ENCODE measurements at regions not wholly inside any gene's neighbourhood (a gene's known extent, or its start where the extent isn't known, plus 50 kb on each side); places are given as distances from the start of the nearest gene placed in this dataset.
"Not testable (repeated sequence)": the region's sequence is repeated elsewhere in the genome, so short reads cannot be mapped to it uniquely, and the experiment has no call there.

DNA sequence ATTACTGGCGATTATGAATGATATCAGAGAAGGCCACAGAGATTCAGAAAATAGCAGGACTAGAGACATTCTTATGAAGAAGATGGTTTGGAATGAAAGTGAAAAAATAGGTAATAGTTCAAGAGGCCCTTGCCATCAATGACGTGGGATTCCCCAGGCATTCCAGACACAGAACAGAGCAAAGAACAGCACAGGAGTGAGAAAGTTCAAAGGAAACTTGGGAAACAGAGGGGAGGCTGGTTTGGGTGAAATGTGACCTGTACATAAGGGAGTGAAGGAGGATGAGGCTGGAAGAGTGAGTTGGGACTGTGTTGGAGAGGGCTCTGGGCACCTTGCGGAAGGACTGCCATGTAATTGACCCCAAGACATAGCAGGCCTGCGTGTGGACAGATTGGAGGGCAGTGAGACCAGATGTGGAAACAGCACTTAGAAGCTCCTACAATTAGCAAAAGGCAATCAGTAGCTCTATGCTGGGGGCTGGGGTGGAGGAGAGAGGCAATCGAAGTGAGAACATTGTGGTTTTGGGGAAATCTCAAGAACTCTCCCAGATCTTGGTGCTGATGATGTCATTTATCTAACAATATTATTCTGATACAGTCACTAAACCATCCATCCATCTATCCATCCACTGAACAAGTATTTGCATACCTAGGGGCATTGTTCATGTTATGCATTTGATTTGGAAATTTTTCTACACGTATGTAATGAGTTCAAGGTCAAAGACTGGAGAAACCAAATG lies 365.3 kb upstream of the ZFHX3 start:
- peaks cover 3% of the 10 kb centered on the region for H3K27me3 ChIP-seq (ENCODE audit: control insufficient read depth, insufficient read depth, low read length)
- no peak for DNase-seq
- WGBS (ENCODE audit: insufficient coverage), result 93% methylated on average over 2 of the region's 6 CpGs
- H3K4me1 ChIP-seq (ENCODE audit: control insufficient read depth, insufficient read depth, low read length), result peaks cover 12% of the 10 kb centered on the region
- no peak overlapping the region for H3K4me3 ChIP-seq (ENCODE audit: low read length)
- no peaks in the 10 kb centered on the region for H3K36me3 ChIP-seq (ENCODE audit: control insufficient read depth, insufficient read depth, low read length)
- H3K27ac ChIP-seq (ENCODE audit: low read length), result no peak overlapping the region
- no peaks in the 10 kb centered on the region for H3K9me3 ChIP-seq (replicated peaks; ENCODE audit: control insufficient read depth, low read depth, low read length)

DNA sequence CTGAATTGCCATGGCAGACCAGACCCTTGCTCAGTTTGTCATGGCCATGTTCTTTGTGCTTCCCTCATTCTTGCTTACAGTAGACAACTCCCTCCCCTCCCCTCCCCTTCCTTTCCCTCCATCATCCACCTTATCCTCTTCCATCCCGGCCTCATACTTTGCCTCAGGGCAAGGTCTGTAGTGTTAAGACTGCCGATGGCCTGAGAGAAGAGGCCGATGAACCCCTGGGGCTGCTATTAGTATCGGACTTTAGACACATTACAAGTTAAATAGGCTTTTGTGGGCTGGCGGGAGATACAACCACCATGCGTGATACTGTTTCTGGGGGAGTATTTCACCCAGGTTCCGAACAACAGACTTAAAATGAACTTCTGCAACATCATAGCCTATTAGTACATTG lies 364.5 kb upstream of the ZFHX3 start:
- Histone ChIP-seq H3K9me3 (replicated peaks; ENCODE audit: control insufficient read depth, low read depth, low read length) (no peaks in the 10 kb centered on the region), H3K36me3 (ENCODE audit: control insufficient read depth, insufficient read depth, low read length) (no peaks in the 10 kb centered on the region), H3K4me1 (ENCODE audit: control insufficient read depth, insufficient read depth, low read length) (peaks cover 20% of the 10 kb centered on the region), H3K4me3 (ENCODE audit: low read length) (no peak overlapping the region), H3K27me3 (ENCODE audit: control insufficient read depth, insufficient read depth, low read length) (peaks cover 3% of the 10 kb centered on the region), H3K27ac (ENCODE audit: low read length) (no peak overlapping the region)
- no CpG with 5 or more reads among the region's 7 CpGs for WGBS (ENCODE audit: insufficient coverage)
- no peak for DNase-seq

GRCh38 chr16:73408716-73409115 lies 360.8 kb upstream of the ZFHX3 start:
- Histone ChIP-seq H3K27ac (ENCODE audit: low read length) (no peak overlapping the region), H3K4me1 (ENCODE audit: control insufficient read depth, insufficient read depth, low read length) (peaks cover 37% of the 10 kb centered on the region), H3K9me3 (replicated peaks; ENCODE audit: control insufficient read depth, low read depth, low read length) (no peaks in the 10 kb centered on the region), H3K36me3 (ENCODE audit: control insufficient read depth, insufficient read depth, low read length) (no peaks in the 10 kb centered on the region), H3K27me3 (ENCODE audit: control insufficient read depth, insufficient read depth, low read length) (peaks cover 4% of the 10 kb centered on the region), H3K4me3 (ENCODE audit: low read length) (no peak overlapping the region)
- DNase-seq, result peak; percentile 51
- WGBS (ENCODE audit: insufficient coverage), result 76% methylated on average over 5 of the region's 6 CpGs

DNA sequence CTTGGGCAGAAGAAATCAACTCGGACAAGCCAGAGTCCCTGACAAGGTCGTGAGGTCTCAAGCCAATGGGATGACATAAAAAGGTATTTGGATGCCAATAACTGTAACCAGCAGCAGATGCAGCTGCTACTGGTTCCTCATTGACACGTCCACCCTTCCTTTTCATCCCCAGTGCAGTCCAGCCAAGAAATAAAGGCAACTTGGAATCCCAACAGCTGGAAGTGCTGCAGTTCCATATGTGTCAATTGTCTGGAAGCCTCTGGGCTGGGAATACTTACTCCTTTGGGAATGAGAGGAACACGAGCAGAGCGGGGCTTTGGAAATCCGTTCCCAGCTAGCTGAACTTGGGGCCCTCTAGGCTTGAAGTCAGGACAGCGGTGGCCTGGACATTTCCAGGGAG lies 360.4 kb upstream of the ZFHX3 start:
- Histone ChIP-seq H3K27ac (ENCODE audit: low read length) (peak overlapping the region; percentile 29), H3K4me3 (ENCODE audit: low read length) (no peak overlapping the region), H3K9me3 (replicated peaks; ENCODE audit: control insufficient read depth, low read depth, low read length) (no peaks in the 10 kb centered on the region), H3K27me3 (ENCODE audit: control insufficient read depth, insufficient read depth, low read length) (peaks cover 4% of the 10 kb centered on the region), H3K4me1 (ENCODE audit: control insufficient read depth, insufficient read depth, low read length) (peaks cover 37% of the 10 kb centered on the region), H3K36me3 (ENCODE audit: control insufficient read depth, insufficient read depth, low read length) (no peaks in the 10 kb centered on the region)
- WGBS (ENCODE audit: insufficient coverage), result 35% methylated on average over 6 of the region's 7 CpGs
- peak; percentile 84 for DNase-seq

GRCh38 chr16:73405851-73406250 lies 357.9 kb upstream of the ZFHX3 start:
- 73% methylated on average over 8 of the region's 11 CpGs for WGBS (ENCODE audit: insufficient coverage)
- no peak overlapping the region for H3K27ac ChIP-seq (ENCODE audit: low read length)
- peaks cover 36% of the 10 kb centered on the region for H3K4me1 ChIP-seq (ENCODE audit: control insufficient read depth, insufficient read depth, low read length)
- DNase-seq, result peak; percentile 54
- H3K36me3 ChIP-seq (ENCODE audit: control insufficient read depth, insufficient read depth, low read length), result no peaks in the 10 kb centered on the region
- no peaks in the 10 kb centered on the region for H3K9me3 ChIP-seq (replicated peaks; ENCODE audit: control insufficient read depth, low read depth, low read length)
- H3K4me3 ChIP-seq (ENCODE audit: low read length), result no peak overlapping the region
- peaks cover 4% of the 10 kb centered on the region for H3K27me3 ChIP-seq (ENCODE audit: control insufficient read depth, insufficient read depth, low read length)

- Histone ChIP-seq H3K4me1 (ENCODE audit: control insufficient read depth, insufficient read depth, low read length) (peaks cover 33% of the 10 kb centered on the region), H3K36me3 (ENCODE audit: control insufficient read depth, insufficient read depth, low read length) (no peaks in the 10 kb centered on the region), H3K4me3 (ENCODE audit: low read length) (no peak overlapping the region), H3K27me3 (ENCODE audit: control insufficient read depth, insufficient read depth, low read length) (peaks cover 7% of the 10 kb centered on the region), H3K9me3 (replicated peaks; ENCODE audit: control insufficient read depth, low read depth, low read length) (no peaks in the 10 kb centered on the region), H3K27ac (ENCODE audit: low read length) (no peak overlapping the region)
- no peak for DNase-seq
Observed at GRCh38 chr16:73404001-73404400, 356.1 kb upstream of the ZFHX3 start.

- H3K4me3 ChIP-seq (ENCODE audit: low read length), result no peak overlapping the region
- no peaks in the 10 kb centered on the region for H3K9me3 ChIP-seq (replicated peaks; ENCODE audit: control insufficient read depth, low read depth, low read length)
- no peak for DNase-seq
- peaks cover 26% of the 10 kb centered on the region for H3K4me1 ChIP-seq (ENCODE audit: control insufficient read depth, insufficient read depth, low read length)
- 88% methylated on average over 11 of the region's 12 CpGs for WGBS (ENCODE audit: insufficient coverage)
- no peak overlapping the region for H3K27ac ChIP-seq (ENCODE audit: low read length)
- peaks cover 7% of the 10 kb centered on the region for H3K27me3 ChIP-seq (ENCODE audit: control insufficient read depth, insufficient read depth, low read length)
- H3K36me3 ChIP-seq (ENCODE audit: control insufficient read depth, insufficient read depth, low read length), result no peaks in the 10 kb centered on the region
Observed at GRCh38 chr16:73403291-73403690, 355.4 kb upstream of the ZFHX3 start.

DNA sequence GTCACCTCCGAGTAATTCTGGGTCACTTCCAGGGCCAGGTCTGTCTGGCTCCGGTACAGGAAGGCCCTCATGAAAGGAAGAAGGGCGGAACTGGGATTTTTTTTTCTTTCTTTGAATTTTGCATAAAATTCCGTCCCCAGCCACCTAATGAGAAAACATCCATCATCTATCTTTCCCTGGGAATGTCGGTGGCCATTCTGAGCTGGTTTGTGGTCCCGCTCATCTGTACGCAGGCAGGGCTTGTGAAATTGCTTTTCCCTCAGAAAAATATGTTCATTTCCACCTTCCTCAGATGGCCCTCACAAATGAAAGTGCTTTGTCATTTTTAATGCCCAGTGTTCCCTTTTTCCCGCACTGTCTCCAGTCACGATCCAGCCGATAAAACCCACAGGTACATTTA lies 353.0 kb upstream of the ZFHX3 start:
- no peak for DNase-seq
- Histone ChIP-seq H3K27me3 (ENCODE audit: control insufficient read depth, insufficient read depth, low read length) (peaks cover 7% of the 10 kb centered on the region), H3K36me3 (ENCODE audit: control insufficient read depth, insufficient read depth, low read length) (no peaks in the 10 kb centered on the region), H3K27ac (ENCODE audit: low read length) (no peak overlapping the region), H3K4me1 (ENCODE audit: control insufficient read depth, insufficient read depth, low read length) (peaks cover 2% of the 10 kb centered on the region), H3K4me3 (ENCODE audit: low read length) (no peak overlapping the region), H3K9me3 (replicated peaks; ENCODE audit: control insufficient read depth, low read depth, low read length) (no peaks in the 10 kb centered on the region)
- WGBS (ENCODE audit: insufficient coverage), result 72% methylated on average over 8 of the region's 10 CpGs

GRCh38 chr16:73399997-73400396 lies 352.1 kb upstream of the ZFHX3 start:
- H3K27me3 ChIP-seq (ENCODE audit: control insufficient read depth, insufficient read depth, low read length), result peaks cover 7% of the 10 kb centered on the region

DNA sequence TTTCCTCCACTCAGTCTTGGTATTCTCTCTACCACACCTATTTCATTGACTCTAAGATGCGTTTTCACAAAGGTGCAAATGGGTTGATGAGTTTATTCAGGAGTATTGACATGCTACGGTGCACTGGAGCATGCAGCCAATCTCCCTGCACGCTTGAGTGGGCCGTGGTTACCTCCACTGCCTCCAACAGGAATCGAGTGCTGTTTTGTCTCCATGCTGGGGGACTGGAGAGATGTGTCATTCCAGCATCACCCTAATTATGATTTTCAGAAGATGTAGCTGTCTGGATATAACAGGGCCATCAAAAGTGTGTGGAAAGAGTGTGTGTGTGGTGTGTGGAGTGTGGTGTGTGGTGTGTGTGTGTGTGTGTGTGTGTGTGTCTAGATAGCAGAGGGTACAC lies 351.6 kb upstream of the ZFHX3 start:
- no peaks in the 10 kb centered on the region for H3K9me3 ChIP-seq (replicated peaks; ENCODE audit: control insufficient read depth, low read depth, low read length)
- 87% methylated on average over 4 of the region's 5 CpGs for WGBS (ENCODE audit: insufficient coverage)

More at GRCh38 chr16:73399997-73400396, 352.1 kb upstream of the ZFHX3 start:
- Histone ChIP-seq H3K36me3 (ENCODE audit: control insufficient read depth, insufficient read depth, low read length) (no peaks in the 10 kb centered on the region), H3K27ac (ENCODE audit: low read length) (no peak overlapping the region), H3K4me1 (ENCODE audit: control insufficient read depth, insufficient read depth, low read length) (no peaks in the 10 kb centered on the region), H3K4me3 (ENCODE audit: low read length) (no peak overlapping the region), H3K9me3 (replicated peaks; ENCODE audit: control insufficient read depth, low read depth, low read length) (no peaks in the 10 kb centered on the region)
- WGBS (ENCODE audit: insufficient coverage), result no CpG with 5 or more reads among the region's 5 CpGs
- no peak for DNase-seq

DNA sequence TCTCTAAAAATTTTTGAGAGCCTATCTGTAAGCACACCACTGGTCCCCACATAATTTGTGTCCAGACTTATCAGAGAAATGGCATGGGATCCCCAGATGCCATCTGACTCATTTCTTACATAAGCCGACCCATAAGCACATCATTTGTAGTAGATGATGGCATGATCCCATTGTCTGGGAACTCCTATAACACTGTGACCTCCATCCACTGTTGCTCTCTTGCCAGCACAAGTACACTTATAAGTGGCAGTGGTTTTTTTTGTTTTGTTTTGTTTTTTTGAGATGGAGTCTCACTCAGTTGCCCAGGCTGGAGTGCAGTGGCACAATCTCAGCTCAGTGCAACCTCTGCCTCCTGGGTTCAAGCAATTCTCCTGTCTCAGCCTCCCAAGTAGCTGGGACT lies 350.7 kb upstream of the ZFHX3 start:
- not testable (repeated sequence) for H3K4me1 ChIP-seq (ENCODE audit: control insufficient read depth, insufficient read depth, low read length); H3K4me3 ChIP-seq (ENCODE audit: low read length); DNase-seq; H3K9me3 ChIP-seq (replicated peaks; ENCODE audit: control insufficient read depth, low read depth, low read length); H3K27me3 ChIP-seq (ENCODE audit: control insufficient read depth, insufficient read depth, low read length); H3K36me3 ChIP-seq (ENCODE audit: control insufficient read depth, insufficient read depth, low read length); H3K27ac ChIP-seq (ENCODE audit: low read length)
- WGBS (ENCODE audit: insufficient coverage), result no CpG with 5 or more reads among the region's 1 CpG

More for the DNA sequence above, 351.6 kb upstream of the ZFHX3 start:
- H3K36me3 ChIP-seq (ENCODE audit: control insufficient read depth, insufficient read depth, low read length), result no peaks in the 10 kb centered on the region
- no peak for DNase-seq
- peaks cover 3% of the 10 kb centered on the region for H3K27me3 ChIP-seq (ENCODE audit: control insufficient read depth, insufficient read depth, low read length)
- no peak overlapping the region for H3K27ac ChIP-seq (ENCODE audit: low read length)
- no peak overlapping the region for H3K4me3 ChIP-seq (ENCODE audit: low read length)
- no peaks in the 10 kb centered on the region for H3K4me1 ChIP-seq (ENCODE audit: control insufficient read depth, insufficient read depth, low read length)
